Astrocyte of the cerebellum (primary cell): ENCODE measurements at regions not wholly inside any gene's neighbourhood (a gene's known extent, or its start where the extent isn't known, plus 50 kb on each side); places are given as distances from the start of the nearest gene placed in this dataset.
"Not testable (repeated sequence)": the region's sequence is repeated elsewhere in the genome, so short reads cannot be mapped to it uniquely, and the experiment has no call there.

Experiments
- DNase-seq: peaks from one replicate; pipeline ENCODE4 v3.0.0-alpha.2; 2011; ENCODE audit warnings: low read depth
- H3K4me3 ChIP-seq: 2 replicates; pipeline ENCODE4 v1.5.1; 2011; ENCODE audit warnings: mild to moderate bottlenecking, low read depth, low read length, moderate library complexity
- CTCF ChIP-seq: IDR thresholded peaks from 2 replicates; pipeline ENCODE4 v1.5.1; 2012; ENCODE audit warnings: low read length, low read depth, moderate library complexity, mild to moderate bottlenecking; ENCODE audit errors: missing control alignments
- in situ Hi-C: cut with HindIII; loops from 2 replicates; pipeline ENCODE4 v1.10.0; 2017; ENCODE audit warnings: low sequenced_read_pairs

GRCh38 chr6:50410579-50410978 is 302.7 kb upstream of the TFAP2D start:
- no peak for DNase-seq
- H3K4me3 ChIP-seq: no peak overlapping the region
- no peak for TF ChIP-seq CTCF
- in situ Hi-C loops: no loop called here

GRCh38 chr6:50421041-50421440 is 292.3 kb upstream of the TFAP2D start:
- in situ Hi-C loops, DNase-seq: not testable (repeated sequence)

GRCh38 chr6:50427267-50427666 is 286.1 kb upstream of the TFAP2D start:
- no peak for TF ChIP-seq CTCF
- no peak overlapping the region for H3K4me3 ChIP-seq
- no peak for DNase-seq
- in situ Hi-C loops: no loop called here

More at GRCh38 chr6:50421041-50421440, 292.3 kb upstream of the TFAP2D start:
- H3K4me3 ChIP-seq: not testable (repeated sequence)

GRCh38 chr6:50437901-50438300 is 275.4 kb upstream of the TFAP2D start:
- no peak overlapping the region for H3K4me3 ChIP-seq
- in situ Hi-C loops: no loop called here
- no peak for DNase-seq
- no peak for TF ChIP-seq CTCF

GRCh38 chr6:50442531-50443040 is 270.7 kb upstream of the TFAP2D start:
- DNase-seq: no peak

GRCh38 chr6:50443144-50443543 is 270.2 kb upstream of the TFAP2D start:
- in situ Hi-C loops: no loop called here
- TF ChIP-seq CTCF: no peak
- no peak for DNase-seq
- H3K4me3 ChIP-seq: no peak overlapping the region

More at GRCh38 chr6:50442531-50443040, 270.7 kb upstream of the TFAP2D start:
- TF ChIP-seq CTCF: no peak
- in situ Hi-C loops: no loop called here
- H3K4me3 ChIP-seq: no peak overlapping the region

- TF ChIP-seq CTCF: no peak
- in situ Hi-C loops: no loop called here
- DNase-seq: no peak
- no peak overlapping the region for H3K4me3 ChIP-seq
Observed at GRCh38 chr6:50449128-50449527, 264.2 kb upstream of the TFAP2D start.
